GM23338 (cell line): ENCODE measurements at regions not wholly inside any gene's neighbourhood (a gene's known extent, or its start where the extent isn't known, plus 50 kb on each side); places are given as distances from the start of the nearest gene placed in this dataset.

ENCODE experiments used
- ATAC-seq: fragments of 200-7000 bp; cut with Tn5 transposase; 3 replicates; pipeline ENCODE4 v1.9.1; 2020
- DNase-seq: peaks from one replicate; pipeline ENCODE4 v3.0.0-alpha.2; 2015; ENCODE audit warnings: low spot score
- H2AFZ ChIP-seq: fragments of 200-600 bp; sonication (generic); 2 replicates; pipeline ENCODE4 v1.8.0; 2016; ENCODE audit warnings: antibody characterized with exemption, mild to moderate bottlenecking, moderate library complexity
- H3F3A ChIP-seq: fragments of 200-600 bp; sonication (generic); replicated peaks from 2 replicates; pipeline ENCODE4 v1.8.0; 2017; ENCODE audit warnings: antibody characterized with exemption, mixed run types, low read depth
- H3K27ac ChIP-seq: fragments of 200-600 bp; sonication (generic); 2 replicates; pipeline ENCODE4 v1.6.1; 2016; ENCODE audit warnings: low read depth
- H3K27me3 ChIP-seq: fragments of 200-600 bp; sonication (generic); 2 replicates; pipeline ENCODE4 v1.8.0; 2016; ENCODE audit warnings: mild to moderate bottlenecking, mixed run types, moderate library complexity; ENCODE audit not compliant: insufficient read depth
- H3K36me3 ChIP-seq: fragments of 200-600 bp; sonication (generic); 2 replicates; pipeline ENCODE4 v1.8.0; 2016; ENCODE audit warnings: mild to moderate bottlenecking; ENCODE audit not compliant: insufficient read depth
- H3K4me1 ChIP-seq: fragments of 200-600 bp; sonication (generic); 2 replicates; pipeline ENCODE4 v1.8.0; 2016; ENCODE audit warnings: mild to moderate bottlenecking, moderate library complexity; ENCODE audit not compliant: insufficient read depth
- H3K4me2 ChIP-seq: fragments of 200-600 bp; sonication (generic); 2 replicates; pipeline ENCODE4 v1.7.1; 2017; ENCODE audit warnings: mixed run types
- H3K4me3 ChIP-seq: fragments of 200-600 bp; sonication (generic); 2 replicates; pipeline ENCODE4 v1.6.1; 2016; ENCODE audit warnings: mixed run types
- H3K79me2 ChIP-seq: fragments of 200-600 bp; sonication (generic); replicated peaks from 2 replicates; pipeline ENCODE4 v1.8.0; 2017; ENCODE audit warnings: mild to moderate bottlenecking; ENCODE audit not compliant: insufficient read depth
- H3K9me2 ChIP-seq: fragments of 200-600 bp; sonication (generic); 2 replicates; pipeline ENCODE4 v1.8.0; 2017; ENCODE audit not compliant: insufficient read depth
- H4K20me1 ChIP-seq: fragments of 200-600 bp; sonication (generic); replicated peaks from 2 replicates; pipeline ENCODE4 v1.8.0; 2017; ENCODE audit warnings: mild to moderate bottlenecking; ENCODE audit not compliant: insufficient read depth
- H3K27ac Mint-ChIP-seq: 2 replicates; pipeline ENCODE4 v1.8.0; 2020; ENCODE audit warnings: inconsistent platforms, mild to moderate bottlenecking, moderate library complexity, mixed read lengths
- H3K27me3 Mint-ChIP-seq: 3 replicates; pipeline ENCODE4 v1.8.0; 2022; ENCODE audit warnings: low read depth, mild to moderate bottlenecking, moderate library complexity, mixed read lengths, inconsistent platforms; ENCODE audit not compliant: insufficient read depth, poor library complexity
- H3K36me3 Mint-ChIP-seq: 3 replicates; pipeline ENCODE4 v1.8.0; 2021; ENCODE audit warnings: low read depth, mild to moderate bottlenecking, inconsistent platforms, moderate library complexity, mixed read lengths
- H3K4me1 Mint-ChIP-seq: 3 replicates; pipeline ENCODE4 v1.8.0; 2020; ENCODE audit warnings: mild to moderate bottlenecking, inconsistent platforms, mixed read lengths
- H3K4me3 Mint-ChIP-seq: 3 replicates; pipeline ENCODE4 v1.8.0; 2021; ENCODE audit warnings: moderate library complexity, mild to moderate bottlenecking, inconsistent platforms, mixed read lengths
- H3K9me3 Mint-ChIP-seq: 3 replicates; pipeline ENCODE4 v1.8.0; 2020; ENCODE audit warnings: moderate library complexity, mild to moderate bottlenecking, inconsistent platforms, mixed read lengths
- CREB1 ChIP-seq: fragments of 250-450 bp; sonication (Bioruptor Pico); IDR thresholded peaks from 2 replicates; pipeline ENCODE4 v1.5.0; 2020; ENCODE audit warnings: low read depth, mild to moderate bottlenecking, moderate library complexity
- CTCF ChIP-seq, 2 experiments: fragments of 200-600 bp in 1 of 2; sonication (generic) in 1 of 2; conservative IDR thresholded peaks; 2 replicates each; pipeline versions ENCODE4 v1.5.1 to v1.6.1; 2016 to 2017; ENCODE audit warnings: antibody characterized with exemption in 2 of 2, low read depth in 2 of 2, mild to moderate bottlenecking in 2 of 2, moderate library complexity in 1 of 2
- ETS1 ChIP-seq: IDR thresholded peaks from 2 replicates; pipeline ENCODE4 v1.6.1; 2016; ENCODE audit warnings: antibody characterized with exemption
- EZH2 ChIP-seq: fragments of 200-600 bp; sonication (generic); IDR thresholded peaks from one replicate; pipeline ENCODE4 v1.8.0; 2017; ENCODE audit warnings: antibody characterized with exemption, mild to moderate bottlenecking, low read depth; ENCODE audit not compliant: unreplicated experiment
- EZH2phosphoT487 ChIP-seq: fragments of 200-600 bp; sonication (generic); IDR thresholded peaks from one replicate; pipeline ENCODE4 v1.8.1; 2018; ENCODE audit warnings: antibody characterized with exemption; ENCODE audit not compliant: unreplicated experiment
- JUNB ChIP-seq: IDR thresholded peaks from one replicate; pipeline ENCODE4 v1.6.1; 2016; ENCODE audit warnings: antibody characterized with exemption; ENCODE audit not compliant: unreplicated experiment
- NANOG ChIP-seq: IDR thresholded peaks from 2 replicates; pipeline ENCODE4 v1.6.1; 2016; ENCODE audit warnings: antibody characterized with exemption, borderline replicate concordance
- POLR2AphosphoS5 ChIP-seq: IDR thresholded peaks from 2 replicates; pipeline ENCODE4 v1.6.1; 2016; ENCODE audit warnings: antibody characterized with exemption, low read depth
- REST ChIP-seq: IDR thresholded peaks from one replicate; pipeline ENCODE4 v1.6.1; 2018; ENCODE audit warnings: antibody characterized with exemption; ENCODE audit not compliant: unreplicated experiment
- STAT1 ChIP-seq: IDR thresholded peaks from one replicate; pipeline ENCODE4 v1.6.1; 2016; ENCODE audit warnings: antibody characterized with exemption; ENCODE audit not compliant: unreplicated experiment
- ZNF114 ChIP-seq: fragments of 250-450 bp; sonication (Bioruptor Pico); IDR thresholded peaks from 2 replicates; pipeline ENCODE4 v1.5.0; 2020; ENCODE audit warnings: mild to moderate bottlenecking, moderate library complexity
- ZNF331 ChIP-seq: fragments of 250-450 bp; sonication (Bioruptor Pico); IDR thresholded peaks from 2 replicates; pipeline ENCODE4 v1.5.0; 2020; ENCODE audit warnings: low read depth, mild to moderate bottlenecking, moderate library complexity
- ZNF462 ChIP-seq: fragments of 250-450 bp; sonication (Bioruptor Pico); IDR thresholded peaks from 2 replicates; pipeline ENCODE4 v1.5.0; 2020; ENCODE audit warnings: mild to moderate bottlenecking, moderate library complexity

- 0 out of 2 replicates have a peak overlapping the region, but pooled peaks have one; percentile 2 for H3K4me3 ChIP-seq
- peaks cover 5% of the 10 kb centered on the region; the same call in 1 of the 2 replicates for H3F3A ChIP-seq
- DNase-seq (no peak), ATAC-seq (no peak)
- H3K9me2 ChIP-seq = peaks cover 37% of the 10 kb centered on the region
- no peaks in the 10 kb centered on the region for H3K79me2 ChIP-seq
- no peaks in the 10 kb centered on the region for H3K27me3 ChIP-seq
- peak overlapping the region; percentile 57 for H3K4me2 ChIP-seq
- Mint-ChIP-seq H3K27me3 (peaks cover 5% of the 10 kb centered on the region), H3K4me1 (peaks cover 37% of the 10 kb centered on the region), H3K9me3 (peaks cover 6% of the 10 kb centered on the region; the same call in 2 of the 3 replicates), H3K36me3 (peaks cover 11% of the 10 kb centered on the region; the same call in 2 of the 3 replicates), H3K27ac (no peak overlapping the region; the same call in 1 of the 2 replicates), H3K4me3 (peak overlapping the region; percentile 17; the same call in 1 of the 3 replicates)
- H2AFZ ChIP-seq = no peak overlapping the region
- peaks cover 43% of the 10 kb centered on the region for H3K4me1 ChIP-seq
- H3K36me3 ChIP-seq = no peaks in the 10 kb centered on the region
- TF ChIP-seq ZNF331 (CRISPR knock-in tag) = no peak
- no peak for TF ChIP-seq POLR2AphosphoS5
- no peak for TF ChIP-seq CTCF (conservative IDR thresholded peaks at IDR 0.05; ENCODE audit: low read depth in 2 of 2)
- TF ChIP-seq JUNB = no peak
- no peak for TF ChIP-seq NANOG
- no peak for TF ChIP-seq CREB1
- no peak for TF ChIP-seq REST
- TF ChIP-seq ZNF114 = no peak
- no peak for TF ChIP-seq EZH2phosphoT487
- no peak for TF ChIP-seq EZH2
- TF ChIP-seq STAT1 = no peak
- TF ChIP-seq ETS1 = no peak
- no peak for TF ChIP-seq ZNF462 (CRISPR knock-in tag)
- peak overlapping the region; percentile 75 for H3K27ac ChIP-seq
- H4K20me1 ChIP-seq = no peaks in the 10 kb centered on the region
These were observed 787.2 kb downstream of the RNF144A start for GRCh38 chr2:7704296-7704865.
